HG02759 (cell line): ENCODE measurements at regions not wholly inside any gene's neighbourhood (a gene's known extent, or its start where the extent isn't known, plus 50 kb on each side); places are given as distances from the start of the nearest gene placed in this dataset.

Experiments used
- ATAC-seq: cut with Tn5 transposase; IDR thresholded peaks from one replicate; pipeline ENCODE4 v1.9.1; 2021; ENCODE audit warnings: mild to moderate bottlenecking, moderate library complexity; ENCODE audit not compliant: unreplicated experiment

- ATAC-seq = no peak
Observed at GRCh38 chr12:116381240-116381743, 103.8 kb upstream of the MED13L start.

- no peak for ATAC-seq
Observed at GRCh38 chr12:116381744-116382685, 104.5 kb upstream of the MED13L start.

- no peak for ATAC-seq
Observed at GRCh38 chr12:116382686-116383530, 105.4 kb upstream of the MED13L start.

- ATAC-seq = no peak
Observed at GRCh38 chr12:116384175-116384574, 106.7 kb upstream of the MED13L start.

- ATAC-seq = no peak
Observed at GRCh38 chr12:116384691-116385485, 107.4 kb upstream of the MED13L start.

GRCh38 chr12:116385486-116386217 is 108.2 kb upstream of the MED13L start:
- no peak for ATAC-seq

GRCh38 chr12:116389326-116389725 is 111.8 kb upstream of the MED13L start:
- no peak for ATAC-seq

GRCh38 chr12:116389990-116390389 is 112.5 kb upstream of the MED13L start:
- ATAC-seq = no peak

GRCh38 chr12:116390401-116391335 is 113.2 kb upstream of the MED13L start:
- ATAC-seq = no peak

- ATAC-seq = no peak
Observed at GRCh38 chr12:116391501-116391900, 114.0 kb upstream of the MED13L start.

- no peak for ATAC-seq
Observed at GRCh38 chr12:116392061-116392460, 114.6 kb upstream of the MED13L start.

GRCh38 chr12:116393255-116393654 is 115.8 kb upstream of the MED13L start:
- no peak for ATAC-seq

- no peak for ATAC-seq
Observed at GRCh38 chr12:116393859-116394650, 116.6 kb upstream of the MED13L start.

GRCh38 chr12:116395396-116395795 is 117.9 kb upstream of the MED13L start:
- ATAC-seq = no peak

- no peak for ATAC-seq
Observed at GRCh38 chr12:116397148-116397547, 119.7 kb upstream of the MED13L start.

GRCh38 chr12:116398193-116398592 is 120.7 kb upstream of the MED13L start:
- no peak for ATAC-seq

GRCh38 chr12:116399055-116399454 is 121.6 kb upstream of the MED13L start:
- no peak for ATAC-seq
